HG02678 (cell line): ENCODE measurements at regions not wholly inside any gene's neighbourhood (a gene's known extent, or its start where the extent isn't known, plus 50 kb on each side); places are given as distances from the start of the nearest gene placed in this dataset.
"Not testable (repeated sequence)": the region's sequence is repeated elsewhere in the genome, so short reads cannot be mapped to it uniquely, and the experiment has no call there.

Source experiments
- ATAC-seq: cut with Tn5 transposase; IDR thresholded peaks from one replicate; pipeline ENCODE4 v1.9.1; 2021; ENCODE audit warnings: mild to moderate bottlenecking, moderate library complexity; ENCODE audit not compliant: unreplicated experiment

DNA sequence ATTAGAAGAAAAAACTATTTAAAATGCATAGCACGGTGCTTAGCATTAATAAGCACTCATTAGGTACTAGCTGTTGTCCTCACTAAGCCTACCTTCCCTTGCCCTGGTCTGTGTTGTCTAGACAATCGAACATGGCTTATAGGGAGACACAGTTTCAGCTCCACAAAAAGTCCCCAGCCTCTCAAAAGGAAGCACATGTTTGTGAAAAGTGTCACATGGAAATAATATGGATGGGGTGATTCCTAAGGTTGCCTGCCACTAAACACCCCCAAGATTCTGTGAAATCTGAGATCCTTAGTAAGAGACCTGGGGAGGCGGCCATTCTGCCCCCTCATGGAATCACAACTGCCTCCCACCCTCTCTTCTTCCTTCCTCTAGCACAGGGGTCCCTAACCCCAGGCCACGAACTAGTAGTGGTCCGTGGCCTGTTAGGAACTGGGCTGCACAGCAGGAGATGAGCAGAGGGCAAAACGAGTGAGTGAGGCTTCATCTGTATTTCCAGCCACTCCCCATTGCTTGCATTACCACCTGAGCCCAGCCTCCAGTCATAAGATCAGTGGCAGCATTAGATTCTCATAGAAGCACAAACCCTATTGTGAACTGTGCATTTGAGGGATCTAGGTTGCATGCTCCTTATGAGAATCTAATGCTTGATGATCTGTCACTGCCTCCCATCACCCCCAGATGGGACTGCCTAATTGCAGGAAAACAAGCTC, 59.6 kb upstream of the NDUFV2 start:
- no peak for ATAC-seq

DNA sequence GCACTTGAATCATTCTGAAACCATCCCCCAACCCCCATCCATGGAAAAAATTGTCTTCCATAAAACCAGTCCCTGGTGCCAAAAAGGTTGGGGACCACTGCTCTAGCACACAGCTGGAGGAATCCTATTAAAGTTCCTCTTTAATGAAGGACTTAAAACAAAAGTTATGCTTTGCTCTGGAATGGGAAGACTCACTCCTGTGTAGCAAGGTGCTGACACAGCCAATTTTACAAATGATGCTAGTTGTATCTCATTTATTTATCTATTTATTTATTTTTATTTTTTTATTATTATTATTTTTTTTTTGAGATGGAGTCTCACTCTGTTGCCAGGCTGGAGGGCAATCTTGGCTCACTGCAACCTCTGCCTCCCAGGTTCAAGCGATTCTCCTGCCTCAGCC, 58.9 kb upstream of the NDUFV2 start:
- no peak for ATAC-seq

DNA sequence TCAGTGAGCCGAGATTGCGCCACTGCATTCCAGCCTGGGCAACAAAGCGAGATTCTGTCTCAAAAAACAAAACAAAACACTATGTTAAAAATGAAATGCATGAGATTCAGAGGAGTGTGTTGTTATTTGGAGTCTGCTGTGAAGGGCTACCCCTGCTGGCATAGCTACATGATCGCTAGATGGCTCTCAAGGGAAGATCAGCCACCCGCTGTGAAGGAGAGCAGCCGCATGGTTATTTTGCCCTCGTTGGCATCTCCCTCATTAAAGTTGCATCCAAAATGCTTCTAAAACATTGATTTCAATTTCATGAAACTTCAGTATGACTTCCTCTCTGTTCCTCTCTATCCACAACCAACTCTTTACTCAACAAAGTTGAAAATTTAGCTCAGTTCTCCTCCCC, 54.8 kb upstream of the NDUFV2 start:
- ATAC-seq, result no peak

DNA sequence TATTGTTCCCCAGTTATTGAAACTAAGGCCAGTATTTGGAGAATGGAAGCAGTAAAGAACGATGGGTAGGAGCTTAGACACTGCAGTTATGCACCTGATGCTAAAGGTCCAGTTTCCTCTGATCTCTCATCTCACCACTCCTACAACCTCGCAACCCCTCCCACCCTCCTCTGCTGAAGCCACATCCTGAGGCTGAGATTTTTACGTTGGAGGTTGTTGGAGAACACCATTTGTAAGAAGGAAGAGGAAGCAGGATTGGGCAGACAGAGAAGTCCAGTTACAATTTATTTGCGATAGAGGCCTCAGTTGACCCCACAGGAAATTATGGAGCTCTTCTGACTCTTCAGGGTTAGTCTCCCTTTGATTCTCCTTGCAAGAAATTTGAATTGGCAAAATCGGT, 54.3 kb upstream of the NDUFV2 start:
- no peak for ATAC-seq

DNA sequence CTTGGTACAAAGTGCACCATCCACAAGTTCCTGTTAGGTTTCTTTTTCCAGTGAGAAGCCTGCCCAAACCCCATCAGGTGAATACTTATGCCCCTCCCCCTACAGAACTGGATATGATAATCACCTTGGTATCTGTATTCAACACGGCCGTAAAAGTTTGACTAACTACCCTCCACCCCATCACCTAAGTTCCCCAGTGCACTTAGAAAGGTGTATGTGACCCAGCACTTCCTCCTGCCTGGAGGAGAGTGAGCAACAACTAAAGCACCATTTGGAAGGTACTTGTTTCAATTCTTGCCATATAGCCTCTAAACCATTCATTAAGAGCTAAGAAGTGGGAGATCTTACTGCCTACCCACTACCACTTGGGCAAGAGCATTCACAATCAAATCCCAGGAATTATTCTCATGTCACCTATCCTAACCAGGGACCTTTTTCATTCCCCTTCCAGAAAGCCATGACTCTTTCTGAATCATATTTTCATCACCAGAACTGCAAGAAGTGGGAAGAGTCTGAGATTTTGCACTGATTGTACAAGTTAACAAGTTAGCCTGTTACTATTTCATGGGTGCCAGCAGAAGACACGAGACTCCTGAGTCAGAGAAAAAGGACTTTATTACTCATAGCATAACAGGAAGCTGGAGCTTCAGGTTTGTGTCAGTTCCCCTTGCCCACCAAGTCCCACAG, 53.5 kb upstream of the NDUFV2 start:
- ATAC-seq, result no peak

DNA sequence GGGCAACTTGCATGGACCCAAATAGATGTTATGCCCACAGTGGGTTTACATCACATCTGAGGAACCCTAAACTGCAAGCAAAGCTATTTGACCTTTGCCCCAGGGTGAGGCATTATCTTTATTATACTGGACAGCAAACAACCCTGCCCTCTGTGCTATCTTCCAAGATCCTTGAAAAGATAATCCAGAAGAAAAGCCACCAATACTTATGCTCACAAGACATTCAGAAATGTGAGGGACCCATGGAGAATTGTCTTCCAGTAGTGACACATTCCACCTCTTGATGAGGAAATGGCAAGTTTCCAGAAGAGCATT, 53.0 kb upstream of the NDUFV2 start:
- no peak for ATAC-seq

DNA sequence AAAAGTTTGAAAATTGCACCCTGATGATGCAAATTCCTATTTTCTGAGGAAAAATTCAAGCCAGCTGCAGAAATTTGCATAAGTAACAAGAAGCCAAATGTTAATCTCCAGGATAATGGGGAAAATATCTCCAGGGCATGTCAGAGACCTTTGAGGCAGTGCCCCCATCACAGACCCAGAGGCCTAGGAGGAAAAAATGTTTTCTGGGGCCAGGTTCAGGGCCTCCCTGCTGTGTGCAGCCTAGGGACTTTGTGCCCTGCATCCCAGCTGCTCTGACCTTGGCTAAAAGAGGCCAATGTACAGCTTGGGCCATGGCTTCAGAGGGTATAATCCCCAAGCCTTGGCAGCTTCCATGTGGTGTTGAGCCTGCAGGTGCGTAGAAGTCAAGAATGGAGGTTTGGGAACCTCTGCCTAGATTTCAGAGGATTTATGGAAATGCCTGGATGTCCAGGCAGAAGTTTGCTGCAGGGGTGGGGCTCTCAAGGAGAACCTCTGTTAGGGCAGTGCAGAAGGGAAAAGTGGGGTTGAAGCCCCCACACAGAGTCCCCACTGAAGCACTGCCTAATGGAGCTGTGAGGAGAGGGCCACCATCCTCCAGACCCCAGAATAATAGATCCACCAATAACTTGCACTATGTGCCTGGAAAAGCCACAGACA, 51.7 kb upstream of the NDUFV2 start:
- not testable (repeated sequence) for ATAC-seq
